IPS-NIHi11 (cell line): ENCODE measurements at regions not wholly inside any gene's neighbourhood (a gene's known extent, or its start where the extent isn't known, plus 50 kb on each side); places are given as distances from the start of the nearest gene placed in this dataset.

Experiments used
- DNase-seq: peaks from one replicate; pipeline ENCODE4 v3.0.0; 2012; ENCODE audit warnings: mixed read lengths, low spot score

DNA sequence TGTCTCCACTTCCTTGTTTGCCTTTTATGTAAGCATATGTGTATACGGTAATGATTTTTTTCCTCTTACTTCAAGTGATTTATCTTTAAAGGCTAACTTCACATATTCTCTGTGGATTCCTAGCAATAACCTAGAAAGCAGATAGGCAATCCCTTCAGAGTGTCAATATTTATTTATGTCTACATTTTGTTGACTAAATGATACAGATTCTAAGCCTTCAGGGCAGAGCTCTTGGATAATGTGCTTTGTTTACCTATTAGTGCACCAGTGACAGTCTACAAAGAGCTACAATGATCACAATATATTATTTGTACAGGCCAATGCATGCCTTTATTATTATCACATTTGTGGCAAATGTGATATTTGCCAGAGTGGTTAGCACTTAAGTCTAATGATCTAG lies 406.2 kb downstream of the EFNB2 start:
- DNase-seq: no peak

DNA sequence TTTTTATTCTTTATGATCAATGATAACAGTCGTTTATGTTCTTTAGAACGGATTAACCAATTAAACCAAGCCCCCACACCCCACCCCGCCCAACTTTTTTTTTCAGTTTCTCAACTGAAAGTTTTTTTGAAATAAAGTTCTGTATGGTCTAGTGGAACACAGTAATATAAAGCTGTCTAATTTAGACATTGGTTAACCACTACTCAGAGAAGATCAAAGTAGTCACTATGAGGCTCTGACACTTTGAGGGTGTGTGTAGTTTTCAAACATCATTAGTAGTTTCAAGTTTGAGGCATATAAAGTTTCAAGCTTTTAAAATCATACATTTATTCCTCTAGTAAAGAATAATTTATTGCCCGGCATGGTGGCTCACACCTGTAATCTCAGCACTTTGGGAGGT lies 413.2 kb downstream of the EFNB2 start:
- no peak for DNase-seq

DNA sequence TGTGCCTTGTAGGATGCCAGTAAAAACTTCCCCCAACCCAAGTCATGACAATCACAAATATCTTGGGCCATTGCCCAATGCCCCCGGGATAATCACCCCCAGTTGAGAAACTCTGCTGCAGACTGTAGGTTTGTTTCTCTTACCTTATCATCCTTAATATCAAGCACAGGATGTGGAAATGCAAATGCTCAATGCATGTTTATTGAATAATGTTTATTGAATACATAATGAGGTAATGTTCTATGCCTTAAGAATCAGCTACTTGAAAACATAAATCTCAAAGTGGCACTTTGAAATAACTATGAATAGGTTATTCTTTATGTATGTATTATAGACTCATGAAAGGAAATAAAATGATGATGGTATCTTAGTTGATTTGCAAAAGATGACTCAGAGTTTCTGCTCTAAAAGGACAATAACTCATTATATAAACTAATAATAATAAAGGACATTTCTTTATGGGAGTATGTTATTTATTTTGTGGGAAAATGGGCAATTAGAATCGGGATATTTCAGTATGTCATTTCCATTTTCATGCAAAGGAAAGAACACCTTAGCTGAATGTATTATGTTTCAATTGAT lies 414.2 kb downstream of the EFNB2 start:
- no peak for DNase-seq

DNA sequence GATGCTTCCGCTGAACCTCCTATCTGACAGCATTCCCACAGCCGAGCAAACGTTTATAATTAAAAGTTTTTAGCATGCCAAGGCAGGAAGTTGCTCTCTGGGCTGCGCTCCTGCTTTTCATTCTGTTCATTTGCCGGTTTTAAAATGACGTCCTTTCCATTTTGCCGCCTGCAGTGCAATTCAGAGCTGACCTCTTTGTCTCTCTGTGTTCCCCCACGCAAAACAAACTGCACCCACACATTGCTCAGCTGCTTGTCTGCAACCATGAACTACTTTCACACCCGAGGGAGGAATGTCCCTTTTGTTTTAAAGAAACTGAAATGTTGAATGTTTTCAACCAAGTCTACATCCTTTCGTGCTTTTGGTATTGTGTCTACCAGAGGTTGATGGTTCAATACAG lies 416.5 kb downstream of the EFNB2 start:
- no peak for DNase-seq

DNA sequence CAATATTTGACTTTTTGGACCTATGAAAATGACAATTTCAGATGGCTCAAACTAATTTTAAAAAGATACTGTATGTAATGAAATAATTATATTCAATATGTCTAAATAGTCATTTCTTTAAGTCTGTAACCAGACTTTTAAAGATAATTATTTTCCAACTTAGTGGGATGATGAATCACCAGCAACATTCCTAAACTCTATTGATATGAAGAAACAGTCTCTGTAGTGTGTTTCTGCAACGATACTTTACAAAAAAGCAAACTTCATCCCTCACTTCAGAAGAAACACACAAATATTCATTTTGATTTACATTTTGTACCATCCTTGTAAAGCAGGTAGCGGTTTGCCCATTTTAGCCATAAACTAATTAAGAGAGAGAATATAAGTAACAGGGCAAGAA lies 417.4 kb downstream of the EFNB2 start:
- DNase-seq: no peak

DNA sequence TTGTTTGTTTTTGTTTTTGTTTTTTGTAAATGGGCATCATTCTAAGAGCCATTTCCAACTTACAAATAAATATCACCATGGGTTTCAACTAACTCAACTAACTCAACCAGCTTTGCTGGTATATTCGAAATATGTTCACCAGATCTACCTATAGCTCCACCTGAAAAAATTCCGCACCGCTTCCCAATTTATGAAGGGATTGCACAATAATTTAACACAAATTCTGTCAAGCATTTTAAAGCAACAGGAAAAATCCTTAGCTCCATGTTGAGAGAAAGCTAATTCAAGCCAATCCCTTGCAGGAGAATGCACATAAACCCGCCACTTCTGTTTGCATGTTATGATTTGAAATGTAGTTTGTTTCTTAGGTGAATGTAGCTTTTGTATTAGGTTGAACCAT lies 417.8 kb downstream of the EFNB2 start:
- no peak for DNase-seq

DNA sequence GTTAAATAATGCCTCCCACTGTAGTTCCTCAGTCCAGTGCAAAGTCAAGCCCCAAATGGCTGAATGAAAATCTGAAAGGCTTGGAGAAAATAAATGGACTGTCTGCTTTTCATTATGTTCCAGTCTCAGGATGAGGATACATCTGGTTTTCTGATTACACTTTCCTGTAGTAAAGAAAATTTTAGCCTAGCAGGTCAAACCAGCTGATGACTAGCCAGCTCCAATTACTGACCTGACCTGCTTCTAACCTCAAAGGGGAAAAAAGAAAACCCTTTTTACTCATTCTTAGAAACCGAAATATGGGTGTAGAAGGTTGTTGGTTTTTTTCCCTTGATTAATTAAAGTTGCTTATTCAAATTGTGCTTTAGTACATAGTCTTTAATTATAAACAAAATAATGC lies 418.4 kb downstream of the EFNB2 start:
- no peak for DNase-seq

DNA sequence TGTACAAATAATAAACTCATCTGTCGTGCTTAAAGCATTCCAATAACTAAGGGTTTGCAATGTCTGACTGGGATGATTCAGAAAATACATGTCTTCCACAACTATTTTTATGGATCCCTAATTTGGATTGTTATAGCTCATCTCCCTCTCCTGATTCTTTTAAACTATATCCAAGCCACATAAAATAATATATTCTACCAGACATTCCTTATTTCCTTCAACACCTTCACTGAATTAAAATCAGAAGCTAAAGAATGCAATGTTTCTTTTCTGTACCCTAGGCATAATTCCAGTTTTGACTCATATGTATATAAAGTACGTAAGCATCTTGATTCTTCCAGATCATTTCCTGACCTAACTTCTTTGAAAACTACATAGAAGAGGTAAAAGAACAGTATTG lies 420.4 kb downstream of the EFNB2 start:
- no peak for DNase-seq

DNA sequence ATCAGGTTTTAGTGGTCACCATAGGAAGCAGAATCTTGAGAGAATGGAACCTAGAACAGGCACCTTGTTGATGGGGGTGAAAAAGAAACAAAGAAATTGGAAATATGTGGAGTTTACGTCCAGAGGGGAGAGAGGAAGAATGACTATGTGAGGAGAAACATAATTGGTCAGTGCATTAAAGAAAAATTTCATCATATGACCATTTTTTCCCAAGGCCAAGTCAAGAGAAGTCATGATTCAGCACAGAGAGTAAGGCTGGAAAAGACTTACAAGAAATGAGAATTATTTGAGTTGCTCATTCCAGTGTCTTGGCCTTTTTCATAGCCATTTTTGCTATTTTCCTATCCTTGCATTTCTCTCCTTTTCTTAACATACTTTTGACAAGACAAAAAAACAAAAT lies 421.7 kb downstream of the EFNB2 start:
- DNase-seq: no peak

DNA sequence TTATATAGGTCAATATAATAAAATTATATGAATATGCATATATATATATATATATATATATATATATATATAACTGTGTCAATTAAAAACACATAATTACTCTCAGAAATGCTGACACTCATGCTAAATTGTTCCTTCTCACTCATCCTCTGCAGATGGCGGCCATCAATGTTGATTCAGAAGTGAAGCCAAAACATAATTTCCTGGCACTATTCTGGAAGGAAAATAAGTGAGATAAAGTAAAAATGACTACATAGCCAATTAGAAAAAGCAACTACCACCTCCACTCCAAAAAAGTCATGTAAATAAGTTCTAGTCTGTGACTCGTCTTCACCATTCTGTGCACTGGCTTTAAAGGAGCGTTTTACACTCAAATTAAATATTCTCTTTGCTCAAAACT lies 423.3 kb downstream of the EFNB2 start:
- DNase-seq: no peak

DNA sequence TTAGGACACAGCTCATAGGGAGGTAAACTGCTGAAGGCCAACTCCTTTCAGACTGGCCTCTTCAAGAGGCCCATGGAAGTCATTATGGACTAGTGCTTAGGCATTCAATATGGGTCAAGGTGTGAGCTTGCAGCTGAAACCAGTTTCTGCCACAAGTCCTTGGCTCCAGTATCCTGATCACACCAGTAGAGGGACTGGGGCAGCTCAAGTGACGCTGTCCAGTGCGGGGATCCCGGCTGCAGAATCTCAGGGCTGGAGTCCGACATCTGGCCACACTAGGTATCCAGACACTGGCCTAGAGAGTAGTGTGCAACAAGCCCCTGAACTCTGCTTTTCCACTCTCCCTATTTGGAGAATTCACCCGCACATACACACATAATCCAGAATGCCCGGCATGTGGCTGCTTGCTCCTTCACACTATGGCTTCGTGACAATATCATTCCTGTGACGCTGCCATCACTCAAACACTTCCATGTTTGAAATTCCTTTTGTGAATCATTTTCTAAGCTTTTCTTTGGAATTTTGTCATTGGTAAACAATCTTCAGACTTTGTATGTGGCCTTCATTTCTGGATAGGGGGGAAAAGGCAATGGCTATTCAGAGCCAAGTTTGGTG lies 425.1 kb downstream of the EFNB2 start:
- DNase-seq: peak; percentile 31

DNA sequence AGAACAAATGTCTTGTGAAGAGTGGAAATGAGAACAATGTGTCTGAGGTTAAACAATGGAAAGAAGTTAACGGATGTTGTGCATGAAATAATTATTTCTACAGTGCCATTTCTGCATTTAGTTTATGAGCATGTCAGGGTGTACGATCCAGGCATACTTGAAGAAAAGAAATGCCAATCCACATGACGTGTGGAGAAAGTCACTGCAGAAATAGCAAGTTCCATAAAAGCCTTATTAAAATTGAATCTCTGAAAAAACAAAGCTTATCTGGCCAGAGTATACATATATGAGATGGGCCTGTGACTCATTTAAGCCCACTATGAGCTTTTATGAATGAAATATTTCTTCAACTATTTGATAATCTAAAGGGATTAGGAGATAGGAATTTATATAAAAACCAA lies 426.1 kb downstream of the EFNB2 start:
- DNase-seq: no peak

DNA sequence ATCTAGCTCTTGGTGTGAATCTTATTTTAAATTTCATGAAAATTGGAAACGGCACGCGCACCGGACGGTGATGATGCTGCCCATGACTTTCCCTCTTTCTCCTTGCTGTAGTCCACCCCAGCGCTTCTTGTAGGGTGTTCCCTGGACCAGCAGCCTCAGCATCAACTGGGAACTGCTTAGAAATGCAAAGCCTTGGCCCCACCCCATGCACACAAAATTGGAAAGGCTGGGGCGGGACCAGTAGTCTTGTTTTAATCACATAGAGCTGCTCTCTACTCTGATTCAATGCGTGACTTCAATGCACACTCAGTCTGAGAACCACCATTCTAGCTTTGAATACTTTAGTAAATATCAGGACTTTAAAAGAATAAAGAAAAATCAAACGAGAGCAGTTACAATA lies 427.1 kb downstream of the EFNB2 start:
- DNase-seq: no peak

DNA sequence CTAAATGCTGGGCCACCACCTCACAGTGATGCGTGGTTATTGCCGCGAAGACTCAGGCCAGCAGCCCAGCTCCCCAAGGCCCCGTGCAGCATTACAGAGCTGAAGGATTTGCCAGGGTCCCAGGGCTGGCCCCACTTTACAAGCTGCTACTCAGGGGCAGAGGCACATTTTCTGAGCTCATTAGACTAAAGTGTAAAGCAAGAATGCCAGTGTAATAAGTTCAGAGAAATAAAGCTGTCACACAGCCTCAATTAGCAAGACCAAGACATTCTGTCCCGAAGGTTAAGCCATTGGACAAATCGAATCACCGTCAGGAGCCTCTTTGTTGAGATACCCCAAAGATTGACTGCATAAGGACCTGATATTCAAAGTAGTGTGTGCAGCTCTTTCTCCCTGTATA lies 428.4 kb downstream of the EFNB2 start:
- DNase-seq: no peak

DNA sequence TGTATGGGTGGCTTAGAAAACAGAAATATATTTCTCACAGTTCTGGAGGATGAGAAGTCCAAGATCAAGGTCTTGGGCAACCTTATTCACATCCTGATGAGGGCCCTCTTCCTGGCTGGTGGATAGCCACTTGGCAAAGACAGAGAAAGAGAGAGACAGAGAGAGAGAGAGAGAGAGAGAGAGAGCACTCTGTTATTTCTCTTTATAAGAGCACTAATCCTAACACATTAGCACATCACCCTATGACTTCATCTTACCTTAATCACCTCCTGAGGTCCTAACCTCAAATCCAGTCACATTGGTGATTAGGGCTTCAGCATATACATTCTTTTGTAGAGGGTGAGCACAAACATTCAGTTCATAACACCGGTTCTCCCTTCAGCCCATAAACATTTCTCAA lies 430.3 kb downstream of the EFNB2 start:
- no peak for DNase-seq

DNA sequence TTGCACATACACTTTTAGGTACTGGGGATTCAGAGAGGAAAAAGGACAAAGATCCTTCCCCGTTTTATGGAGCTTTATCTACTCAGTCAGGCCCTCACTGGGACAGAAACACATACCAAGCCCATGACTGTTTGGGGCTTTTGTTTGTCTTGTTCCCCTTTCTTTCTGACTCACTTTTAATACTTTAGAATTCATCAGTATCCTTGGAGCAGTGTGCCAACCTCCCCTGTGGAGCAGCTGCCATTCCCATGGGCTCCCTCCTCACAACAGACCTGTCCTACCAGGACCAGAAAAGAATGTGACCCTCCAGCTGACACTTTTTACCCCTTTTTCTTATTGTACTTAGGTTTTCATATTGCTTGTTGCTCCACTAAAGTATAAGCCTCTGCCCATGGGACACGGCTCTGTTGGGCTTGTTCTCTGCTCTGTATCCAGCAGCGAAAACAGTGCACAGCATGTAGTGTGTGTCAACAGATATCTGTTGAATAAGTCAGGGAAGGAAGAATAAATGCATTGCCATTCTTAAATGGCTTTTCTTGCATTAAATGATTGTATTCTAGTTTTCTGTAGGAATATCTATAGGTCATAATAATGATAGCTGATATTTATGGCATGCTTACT lies 431.1 kb downstream of the EFNB2 start:
- no peak for DNase-seq

DNA sequence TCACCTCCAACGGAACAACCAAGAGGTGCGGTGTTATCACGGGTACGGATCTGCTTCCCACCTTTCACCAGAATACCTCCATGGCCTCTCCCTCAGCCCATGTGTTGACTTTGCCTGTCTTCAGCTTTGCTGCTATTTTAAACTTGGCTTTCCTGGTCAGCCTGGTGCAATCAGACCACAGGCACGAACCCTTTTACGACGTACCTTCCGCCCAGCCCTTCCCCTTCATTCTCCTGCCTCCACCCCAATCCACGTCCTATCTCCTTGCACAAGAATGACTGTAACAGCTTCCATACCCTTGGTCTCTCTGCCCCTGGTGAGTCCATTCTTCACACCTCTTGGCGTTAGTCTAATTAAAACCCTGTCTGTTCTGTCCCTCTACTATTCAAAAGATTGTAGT lies 431.7 kb downstream of the EFNB2 start:
- DNase-seq: no peak

DNA sequence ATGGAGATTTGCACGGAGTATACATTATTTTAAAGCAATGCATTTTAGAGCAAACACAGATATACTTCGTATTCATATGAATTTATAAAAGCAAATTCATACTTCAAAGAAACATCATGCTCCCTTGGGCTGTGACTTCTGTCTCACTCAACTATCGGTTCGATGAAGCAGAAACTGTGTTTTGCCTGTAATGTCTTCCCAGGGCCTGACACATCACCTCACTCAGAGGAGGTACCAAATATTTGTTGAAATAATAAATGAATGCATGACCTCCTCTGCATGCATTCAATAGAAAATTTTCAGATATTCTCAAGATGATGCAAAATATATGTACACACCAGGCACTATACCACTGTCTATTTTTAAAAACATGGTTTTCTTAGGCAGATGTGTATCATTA lies 432.7 kb downstream of the EFNB2 start:
- no peak for DNase-seq

DNA sequence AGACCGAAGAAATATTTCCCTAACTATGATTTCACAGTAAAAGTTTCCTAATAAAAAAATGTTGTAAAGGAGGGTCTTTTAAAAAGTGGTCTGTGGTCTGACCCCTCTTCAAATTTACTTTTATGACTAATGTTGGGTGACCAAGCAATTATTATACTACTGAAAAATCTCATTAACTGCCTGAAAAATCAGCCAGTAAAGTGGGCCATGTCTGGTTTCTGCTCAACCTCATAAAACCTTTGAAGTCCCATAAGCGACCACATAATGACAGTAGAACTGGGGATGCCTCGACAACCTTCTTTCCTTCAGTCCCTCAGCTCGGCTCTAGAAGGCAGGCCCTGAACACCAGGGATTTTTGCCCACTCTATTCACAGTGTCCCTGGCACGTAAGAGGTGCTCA lies 434.3 kb downstream of the EFNB2 start:
- no peak for DNase-seq

DNA sequence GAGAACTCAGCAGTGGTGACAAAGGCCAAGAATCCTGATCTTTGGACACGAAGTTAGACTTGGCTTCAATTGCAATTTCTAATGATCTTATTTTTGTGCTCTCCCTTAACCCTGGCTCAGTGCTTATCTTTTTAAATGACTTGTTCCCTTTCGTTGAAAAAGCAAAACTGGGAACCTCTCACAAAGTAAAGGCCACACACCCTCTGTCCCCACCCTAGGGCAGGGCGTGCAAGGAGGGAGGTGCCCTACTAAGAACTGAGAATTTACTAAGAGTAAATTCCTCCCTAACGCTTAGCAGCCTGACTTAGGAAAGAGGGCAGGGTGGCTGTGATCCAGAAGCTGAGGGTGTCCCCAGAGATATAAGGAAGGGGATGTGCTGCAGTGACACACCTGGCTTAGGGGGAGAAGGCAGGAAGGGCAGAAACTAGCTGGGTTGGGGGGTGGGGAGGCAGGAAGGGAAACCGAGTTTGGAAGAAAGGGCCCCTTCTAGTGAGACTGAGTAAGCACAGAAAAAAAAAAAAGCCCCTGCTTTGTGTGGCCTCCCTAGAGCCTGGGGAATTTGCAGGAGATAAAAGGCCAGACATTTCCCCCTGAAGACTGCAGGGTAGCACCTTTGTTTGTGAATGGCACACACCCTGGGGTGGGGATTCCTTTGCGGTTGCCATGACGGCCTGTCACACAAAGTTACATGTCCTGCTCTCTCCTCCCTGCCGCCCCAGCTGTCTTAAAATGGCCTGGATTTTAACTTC lies 435.1 kb downstream of the EFNB2 start:
- peak; percentile 75 for DNase-seq

DNA sequence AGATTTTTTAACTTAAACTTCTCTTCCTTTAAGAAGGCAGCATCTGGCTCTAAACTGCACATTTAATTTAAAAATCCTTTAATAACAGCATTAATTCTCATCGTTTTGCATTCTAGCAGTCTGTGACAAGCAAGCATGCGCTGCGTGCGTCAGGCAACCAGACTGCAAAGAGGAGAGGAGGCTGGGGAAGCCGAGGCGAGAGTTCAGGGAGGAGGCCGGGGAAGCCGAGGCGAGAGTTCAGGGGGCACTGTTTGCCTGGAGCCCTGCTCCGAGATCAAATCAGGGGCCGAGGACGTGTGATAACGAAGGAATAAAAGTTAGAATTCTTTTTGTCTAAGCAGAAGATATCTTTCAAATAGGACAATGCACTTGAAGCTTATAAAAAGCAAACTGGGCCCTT lies 435.7 kb downstream of the EFNB2 start:
- no peak for DNase-seq

DNA sequence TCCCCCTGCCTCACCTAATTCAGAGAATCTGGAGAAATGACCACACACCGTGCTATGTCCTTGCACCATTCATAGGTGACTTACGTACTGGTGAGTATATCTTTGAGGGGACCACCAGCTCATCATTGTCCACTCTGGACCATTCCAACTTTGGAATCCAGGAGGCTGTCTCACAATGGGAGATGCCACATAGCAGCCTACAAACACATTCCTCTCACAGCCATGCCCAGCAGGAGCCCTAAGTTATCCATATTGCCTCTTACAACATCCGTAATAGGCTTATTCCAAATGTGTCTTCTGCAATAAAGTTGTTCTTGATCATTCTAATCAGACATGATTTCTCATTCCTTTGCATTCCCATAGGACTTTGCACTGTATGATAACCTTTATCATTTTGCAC lies 436.7 kb downstream of the EFNB2 start:
- DNase-seq: no peak

DNA sequence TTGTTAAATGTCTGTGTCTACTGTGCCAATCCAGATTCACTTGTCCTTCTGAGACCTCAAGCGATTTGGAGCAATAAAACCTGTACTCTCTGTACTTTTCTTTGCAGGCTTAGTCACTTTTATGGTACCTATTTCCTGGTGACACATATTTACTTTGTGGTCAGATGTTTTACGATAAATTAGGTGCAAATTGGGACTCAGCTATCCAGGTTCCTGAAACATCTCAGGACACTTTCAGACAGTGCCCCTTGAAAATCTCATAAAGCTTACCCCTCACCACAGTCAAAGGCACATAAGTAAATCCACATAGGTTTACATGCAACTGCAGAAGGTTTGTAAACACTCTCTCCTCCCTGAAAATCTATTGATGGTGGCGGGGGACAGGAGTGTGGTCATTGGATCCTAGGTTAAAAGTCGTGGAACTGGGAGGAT lies 438.8 kb downstream of the EFNB2 start:
- DNase-seq: no peak
